HUES64 (cell line): ENCODE measurements at regions not wholly inside any gene's neighbourhood (a gene's known extent, or its start where the extent isn't known, plus 50 kb on each side); places are given as distances from the start of the nearest gene placed in this dataset.
"Not testable (repeated sequence)": the region's sequence is repeated elsewhere in the genome, so short reads cannot be mapped to it uniquely, and the experiment has no call there.

Experiments
- H3K27ac ChIP-seq: 2 replicates; pipeline ENCODE4 v1.7.0; 2013; ENCODE audit warnings: low read depth, low read length, inconsistent platforms
- H3K27me3 ChIP-seq: 2 replicates; pipeline ENCODE4 v1.6.1; 2013; ENCODE audit warnings: mild to moderate bottlenecking, low read length; ENCODE audit not compliant: insufficient read depth
- H3K36me3 ChIP-seq: 2 replicates; pipeline ENCODE4 v1.6.1; 2013; ENCODE audit warnings: mild to moderate bottlenecking, low read length; ENCODE audit not compliant: insufficient read depth
- H3K4me1 ChIP-seq: 2 replicates; pipeline ENCODE4 v1.6.1; 2013; ENCODE audit warnings: mild to moderate bottlenecking, low read length, moderate library complexity; ENCODE audit not compliant: insufficient read depth
- H3K4me3 ChIP-seq: 2 replicates; pipeline ENCODE4 v1.5.1; 2013; ENCODE audit warnings: mild to moderate bottlenecking, low read length, moderate library complexity
- H3K9ac ChIP-seq: 2 replicates; pipeline ENCODE4 v1.6.1; 2013; ENCODE audit warnings: mild to moderate bottlenecking, low read depth, low read length
- H3K9me3 ChIP-seq: 2 replicates; pipeline ENCODE4 v1.6.1; 2013; ENCODE audit warnings: low read depth, low read length; ENCODE audit not compliant: insufficient read depth
- WGBS: fragments of 150-250, 120-280 bp; methylation state at CpG from one replicate; pipeline ENCODE4 v1.1.7; 2013; ENCODE audit warnings: missing lambda C conversion rate; 5-methylcytosine and 5-hydroxymethylcytosine counted together

- no peaks in the 10 kb centered on the region for H3K27me3 ChIP-seq
- H3K4me3 ChIP-seq: no peak overlapping the region
- no peaks in the 10 kb centered on the region for H3K9me3 ChIP-seq
- 48% methylated on average over 1 of the region's 1 CpG for WGBS
- H3K36me3 ChIP-seq: no peaks in the 10 kb centered on the region
- no peak overlapping the region for H3K9ac ChIP-seq
- H3K27ac ChIP-seq: no peak overlapping the region
- H3K4me1 ChIP-seq: no peaks in the 10 kb centered on the region
Observed at GRCh38 chr15:36050899-36051298, 504.9 kb upstream of the DPH6 start.

GRCh38 chr15:36052641-36053040, 506.7 kb upstream of the DPH6 start:
- H3K9me3 ChIP-seq, H3K4me1 ChIP-seq, H3K27ac ChIP-seq, H3K36me3 ChIP-seq, H3K27me3 ChIP-seq, H3K9ac ChIP-seq, H3K4me3 ChIP-seq: not testable (repeated sequence)
- WGBS: 36% methylated on average over 1 of the region's 1 CpG

- no peak overlapping the region for H3K9ac ChIP-seq
- no peaks in the 10 kb centered on the region for H3K4me1 ChIP-seq
- no peak overlapping the region for H3K27ac ChIP-seq
- H3K36me3 ChIP-seq: no peaks in the 10 kb centered on the region
- no peak overlapping the region for H3K4me3 ChIP-seq
- 88% methylated on average over 1 of the region's 1 CpG for WGBS
- no peaks in the 10 kb centered on the region for H3K27me3 ChIP-seq
- no peaks in the 10 kb centered on the region for H3K9me3 ChIP-seq
Observed at GRCh38 chr15:36053746-36054145, 507.8 kb upstream of the DPH6 start.

- H3K9ac ChIP-seq: no peak overlapping the region
- WGBS: 96% methylated on average over 3 of the region's 3 CpGs
- H3K27me3 ChIP-seq: no peaks in the 10 kb centered on the region
- peaks cover 5% of the 10 kb centered on the region; the same call in 1 of the 2 replicates for H3K4me1 ChIP-seq
- no peak overlapping the region for H3K27ac ChIP-seq
- no peaks in the 10 kb centered on the region for H3K36me3 ChIP-seq
- no peaks in the 10 kb centered on the region for H3K9me3 ChIP-seq
- H3K4me3 ChIP-seq: no peak overlapping the region
Observed at GRCh38 chr15:36059596-36059995, 513.6 kb upstream of the DPH6 start.

GRCh38 chr15:36062357-36062756, 516.4 kb upstream of the DPH6 start:
- no peaks in the 10 kb centered on the region for H3K36me3 ChIP-seq

GRCh38 chr15:36066757-36067156, 512.7 kb upstream of the CDIN1 start:
- Histone ChIP-seq H3K9ac (no peak overlapping the region), H3K9me3 (peaks cover 13% of the 10 kb centered on the region), H3K4me1 (peaks cover 5% of the 10 kb centered on the region), H3K27me3 (no peaks in the 10 kb centered on the region), H3K4me3 (no peak overlapping the region), H3K27ac (no peak overlapping the region), H3K36me3 (no peaks in the 10 kb centered on the region)
- 84% methylated on average over 3 of the region's 3 CpGs for WGBS

More at GRCh38 chr15:36062357-36062756, 516.4 kb upstream of the DPH6 start:
- Histone ChIP-seq H3K27me3 (no peaks in the 10 kb centered on the region), H3K4me1 (peaks cover 5% of the 10 kb centered on the region; the same call in 1 of the 2 replicates), H3K9ac (no peak overlapping the region), H3K4me3 (no peak overlapping the region), H3K27ac (no peak overlapping the region), H3K9me3 (peaks cover 11% of the 10 kb centered on the region)
- 97% methylated on average over 4 of the region's 4 CpGs for WGBS

- Histone ChIP-seq H3K36me3 (no peaks in the 10 kb centered on the region), H3K4me1 (peaks cover 13% of the 10 kb centered on the region), H3K27me3 (no peaks in the 10 kb centered on the region), H3K4me3 (no peak overlapping the region), H3K27ac (no peak overlapping the region), H3K9me3 (peaks cover 13% of the 10 kb centered on the region), H3K9ac (no peak overlapping the region)
- WGBS: 97% methylated on average over 21 of the region's 21 CpGs
Observed at GRCh38 chr15:36067483-36068274, 511.7 kb upstream of the CDIN1 start.

GRCh38 chr15:36075333-36075732, 504.1 kb upstream of the CDIN1 start:
- Histone ChIP-seq H3K27me3 (no peaks in the 10 kb centered on the region), H3K9me3 (no peaks in the 10 kb centered on the region), H3K36me3 (no peaks in the 10 kb centered on the region), H3K9ac (no peak overlapping the region), H3K4me3 (no peak overlapping the region), H3K27ac (no peak overlapping the region), H3K4me1 (peaks cover 8% of the 10 kb centered on the region)

- no peak overlapping the region for H3K27ac ChIP-seq
- peaks cover 9% of the 10 kb centered on the region; the same call in 1 of the 2 replicates for H3K9me3 ChIP-seq
- no peaks in the 10 kb centered on the region for H3K36me3 ChIP-seq
- WGBS: 66% methylated on average over 3 of the region's 3 CpGs
- H3K4me1 ChIP-seq: no peaks in the 10 kb centered on the region
- H3K4me3 ChIP-seq: no peak overlapping the region
- H3K27me3 ChIP-seq: no peaks in the 10 kb centered on the region
- H3K9ac ChIP-seq: no peak overlapping the region
Observed at GRCh38 chr15:36079021-36079420, 500.4 kb upstream of the CDIN1 start.

GRCh38 chr15:36080759-36081158, 498.7 kb upstream of the CDIN1 start:
- Histone ChIP-seq H3K27ac (no peak overlapping the region), H3K27me3 (no peaks in the 10 kb centered on the region), H3K9ac (no peak overlapping the region), H3K4me1 (no peaks in the 10 kb centered on the region), H3K9me3 (peaks cover 13% of the 10 kb centered on the region; the same call in 1 of the 2 replicates), H3K36me3 (no peaks in the 10 kb centered on the region), H3K4me3 (no peak overlapping the region)
- 69% methylated on average over 4 of the region's 4 CpGs for WGBS

GRCh38 chr15:36090286-36090946, 489.0 kb upstream of the CDIN1 start:
- H3K27ac ChIP-seq: peak overlapping the region; percentile 67
- H3K9me3 ChIP-seq: no peaks in the 10 kb centered on the region
- peaks cover 17% of the 10 kb centered on the region for H3K4me1 ChIP-seq
- H3K4me3 ChIP-seq: no peak overlapping the region
- 80% methylated on average over 1 of the region's 1 CpG for WGBS
- H3K27me3 ChIP-seq: no peaks in the 10 kb centered on the region
- H3K9ac ChIP-seq: no peak overlapping the region
- H3K36me3 ChIP-seq: no peaks in the 10 kb centered on the region
